HG02840 (cell line): ENCODE measurements at regions not wholly inside any gene's neighbourhood (a gene's known extent, or its start where the extent isn't known, plus 50 kb on each side); places are given as distances from the start of the nearest gene placed in this dataset.
"Not testable (repeated sequence)": the region's sequence is repeated elsewhere in the genome, so short reads cannot be mapped to it uniquely, and the experiment has no call there.

Source experiments
- ATAC-seq: cut with Tn5 transposase; IDR thresholded peaks from one replicate; pipeline ENCODE4 v1.9.1; 2021; ENCODE audit warnings: mild to moderate bottlenecking, moderate library complexity, moderate number of reproducible peaks; ENCODE audit not compliant: unreplicated experiment, low FRiP score

- not testable (repeated sequence) for ATAC-seq
Measured at GRCh38 chr4:111337186-111337876, 714.5 kb upstream of the PITX2 start.

GRCh38 chr4:111359602-111360001, 736.7 kb upstream of the PITX2 start:
- ATAC-seq, result no peak

- ATAC-seq, result no peak
Measured at GRCh38 chr4:111360906-111361305, 738.0 kb upstream of the PITX2 start.

DNA sequence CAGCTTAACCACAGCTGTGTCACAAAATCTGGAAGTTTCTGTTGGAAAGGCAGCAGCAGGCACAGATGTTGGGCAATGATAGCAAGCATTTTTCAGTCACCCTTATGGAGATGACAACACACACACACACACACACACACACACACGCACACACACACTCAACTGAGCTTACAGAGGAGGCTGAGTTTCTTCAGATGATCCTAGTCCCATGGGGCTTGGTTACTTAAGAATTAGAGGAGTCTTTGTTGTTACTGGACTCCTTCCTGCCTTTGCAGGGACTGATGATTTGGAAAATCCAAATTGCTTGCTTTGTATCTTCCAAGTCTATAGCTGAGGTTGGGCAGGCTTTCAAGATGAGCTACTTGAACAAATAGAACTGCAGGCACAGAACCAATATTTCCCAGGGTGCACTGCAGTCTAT, 740.1 kb upstream of the PITX2 start:
- no peak for ATAC-seq

DNA sequence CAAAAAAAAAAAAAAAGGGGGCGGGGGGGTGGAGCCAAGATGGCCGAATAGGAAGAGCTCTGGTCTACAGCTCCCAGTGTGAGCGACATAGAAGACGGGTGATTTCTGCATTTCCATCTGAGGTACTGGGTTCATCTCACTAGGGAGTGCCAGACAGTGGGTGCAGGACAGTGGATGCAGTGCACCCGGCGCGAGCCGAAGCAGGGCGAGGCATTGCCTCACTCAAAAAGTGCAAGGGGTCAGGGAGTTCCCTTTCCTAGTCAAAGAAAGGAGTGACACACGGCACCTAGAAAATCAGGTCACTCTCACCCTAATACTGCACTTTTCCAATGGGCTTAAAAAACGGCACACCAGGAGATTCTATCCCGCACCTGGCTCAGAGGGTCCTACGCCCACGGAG, 755.0 kb upstream of the PITX2 start:
- not testable (repeated sequence) for ATAC-seq

GRCh38 chr4:111388561-111388960, 756.7 kb upstream of the FAM241A start:
- no peak for ATAC-seq

DNA sequence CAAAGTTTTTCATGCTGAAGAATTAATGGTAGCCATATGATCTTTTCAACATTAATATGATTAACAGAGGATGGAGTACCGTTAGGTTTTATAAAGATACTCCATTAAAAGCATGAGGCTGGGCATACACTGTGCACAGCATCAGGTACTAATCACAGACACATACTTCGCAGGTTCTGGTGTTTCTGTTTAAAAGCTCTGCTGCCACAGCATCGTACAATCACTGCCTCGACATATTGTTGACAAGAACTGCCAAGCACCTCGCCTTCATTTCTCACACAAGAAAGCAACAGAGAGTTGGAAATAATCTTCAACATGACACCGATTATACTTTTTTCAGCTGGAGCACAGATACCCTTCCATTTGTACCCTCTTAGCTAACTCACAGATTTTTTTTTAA, 753.4 kb upstream of the FAM241A start:
- no peak for ATAC-seq

DNA sequence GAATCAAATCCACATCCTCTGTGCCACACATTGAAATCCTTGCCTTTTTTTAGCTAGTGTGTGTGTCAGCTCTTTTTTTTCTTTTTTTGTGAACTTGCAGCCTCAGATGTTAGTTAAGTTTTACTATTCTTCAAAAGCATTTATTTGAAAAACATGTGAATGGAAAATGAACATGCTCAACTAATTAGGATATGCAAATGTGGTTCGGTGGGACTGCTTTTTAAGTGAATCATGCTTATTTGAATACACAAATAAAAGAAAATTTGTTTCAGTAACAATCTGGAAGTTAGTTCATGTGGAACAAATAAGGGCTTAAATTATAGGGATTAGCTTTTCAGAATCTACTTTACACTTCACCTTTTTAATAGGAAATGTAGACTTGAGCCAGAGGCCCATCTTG, 751.5 kb upstream of the FAM241A start:
- ATAC-seq, result no peak

DNA sequence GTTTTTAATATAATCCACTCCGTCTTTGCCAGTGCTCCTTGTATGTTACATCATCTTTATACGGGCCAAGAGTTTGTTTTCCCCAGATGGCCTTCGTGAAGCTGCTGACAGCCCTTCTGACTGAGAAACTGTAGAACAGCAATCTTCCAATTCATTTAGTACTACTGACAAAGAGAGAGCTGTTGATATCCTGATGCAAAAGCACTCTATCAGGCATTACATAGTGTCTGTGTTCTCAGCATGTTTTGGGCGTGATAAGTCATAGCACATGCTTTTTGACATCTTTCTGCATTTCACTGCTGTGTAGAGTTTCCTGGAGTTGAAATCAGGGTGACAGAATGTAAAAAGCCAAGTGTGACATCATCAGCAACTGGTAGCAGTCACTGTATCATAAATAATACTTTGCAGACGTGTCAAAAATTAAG, 746.3 kb upstream of the FAM241A start:
- ATAC-seq, result no peak

GRCh38 chr4:111399623-111400022, 745.6 kb upstream of the FAM241A start:
- ATAC-seq, result no peak

DNA sequence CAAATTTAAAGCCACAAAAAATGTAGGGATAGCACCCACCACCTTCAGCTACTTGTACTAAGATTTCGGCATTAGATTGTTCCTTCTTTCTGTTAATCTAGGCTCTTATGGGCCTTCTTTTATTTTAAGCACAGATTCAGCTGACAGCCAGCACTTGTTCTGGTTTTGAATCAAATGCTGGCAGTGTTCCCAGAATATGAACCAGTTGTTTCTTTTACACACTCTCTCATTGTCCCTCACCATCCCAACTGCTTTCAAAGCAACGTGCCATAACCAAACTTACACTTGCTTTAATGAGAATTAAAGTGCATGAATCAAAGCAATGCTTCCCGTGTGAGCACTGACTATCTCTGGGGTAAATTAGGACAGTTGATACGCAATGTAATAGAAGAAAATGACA, 744.5 kb upstream of the FAM241A start:
- ATAC-seq, result no peak

- ATAC-seq, result no peak
Measured at GRCh38 chr4:111404673-111405072, 740.6 kb upstream of the FAM241A start.

- ATAC-seq, result no peak
Measured at GRCh38 chr4:111405989-111406388, 739.3 kb upstream of the FAM241A start.

GRCh38 chr4:111410571-111410970, 734.7 kb upstream of the FAM241A start:
- ATAC-seq, result no peak

- ATAC-seq, result no peak
Measured at GRCh38 chr4:111417521-111417920, 727.7 kb upstream of the FAM241A start.

DNA sequence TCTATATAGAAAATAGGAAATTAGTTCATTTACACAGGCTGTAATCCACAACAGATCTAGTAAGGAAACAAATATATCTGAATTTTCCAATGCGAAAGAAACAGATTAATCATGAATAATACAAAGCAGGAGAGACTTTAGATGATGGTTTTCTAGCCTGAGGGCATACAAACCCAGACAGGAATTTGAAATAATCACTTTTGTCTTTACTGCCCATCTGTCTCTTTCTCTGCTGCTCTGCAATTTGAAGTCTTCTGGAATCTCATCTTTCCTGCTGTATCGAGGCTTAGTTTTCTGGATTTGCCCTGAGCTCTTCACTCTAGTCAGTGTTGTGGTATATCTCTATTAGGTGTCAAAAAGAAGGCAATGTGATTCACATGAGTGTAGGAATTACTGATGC, 711.8 kb upstream of the FAM241A start:
- ATAC-seq, result no peak

GRCh38 chr4:111434586-111434985, 710.7 kb upstream of the FAM241A start:
- ATAC-seq, result no peak

GRCh38 chr4:111435986-111436744, 709.1 kb upstream of the FAM241A start:
- no peak for ATAC-seq

- no peak for ATAC-seq
Measured at GRCh38 chr4:111441687-111442086, 703.6 kb upstream of the FAM241A start.

GRCh38 chr4:111444836-111445235, 700.4 kb upstream of the FAM241A start:
- ATAC-seq, result not testable (repeated sequence)

DNA sequence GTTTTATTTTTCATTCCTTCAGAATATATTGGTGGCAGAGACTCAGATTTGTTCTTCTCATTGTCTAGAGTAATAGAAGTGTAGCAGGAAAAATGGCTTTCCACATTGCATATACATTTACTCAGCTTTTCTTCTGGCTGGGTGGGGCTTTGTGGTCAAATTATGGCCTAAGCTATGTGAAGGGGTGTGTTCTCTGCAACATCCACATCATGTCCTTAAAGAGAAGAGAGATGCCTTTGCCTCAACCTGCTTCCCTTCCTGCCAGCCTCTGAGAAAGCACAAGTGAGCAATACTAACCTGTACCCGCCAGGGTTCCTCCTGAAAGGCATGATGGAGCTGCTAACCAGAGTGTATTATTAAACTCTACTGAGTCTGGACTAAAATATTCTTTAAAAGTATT, 695.6 kb upstream of the FAM241A start:
- ATAC-seq, result no peak

DNA sequence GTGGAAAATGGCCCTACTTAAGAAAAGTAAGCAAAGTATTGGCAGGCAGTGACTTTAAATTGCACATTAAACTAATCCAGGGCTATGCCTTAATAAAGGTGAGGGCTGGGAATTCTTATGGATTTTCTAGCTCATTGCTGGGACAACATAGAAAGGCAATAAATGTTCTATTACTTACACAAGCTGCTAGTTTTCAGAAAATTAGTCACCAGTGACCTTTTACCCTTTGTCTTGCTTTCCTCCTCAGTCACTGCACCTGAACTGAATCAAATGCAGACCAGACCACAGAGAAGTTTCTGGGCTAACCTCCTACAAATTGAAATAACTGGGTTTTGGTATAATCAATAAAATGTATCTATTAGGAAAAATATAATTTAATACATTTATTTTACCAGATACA, 694.4 kb upstream of the FAM241A start:
- no peak for ATAC-seq
